OCI-LY1 (cell line): ENCODE measurements at regions not wholly inside any gene's neighbourhood (a gene's known extent, or its start where the extent isn't known, plus 50 kb on each side); places are given as distances from the start of the nearest gene placed in this dataset.

Experiments
- CTCF ChIP-seq: fragments of 200-600 bp; sonication (generic), shearing (Covaris generic); IDR thresholded peaks from 2 replicates; pipeline ENCODE4 v1.5.1; 2017; ENCODE audit warnings: mild to moderate bottlenecking, antibody characterized with exemption, low read length, moderate library complexity, mixed read lengths
- EZH2 ChIP-seq: fragments of 200-600 bp; sonication (generic), shearing (Covaris generic); IDR thresholded peaks from 2 replicates; pipeline ENCODE4 v1.8.0; 2017; ENCODE audit warnings: borderline replicate concordance, mixed run types, mild to moderate bottlenecking, antibody characterized with exemption, low read length, moderate library complexity, mixed read lengths

GRCh38 chr1:222331765-222332164 is 216.1 kb downstream of the HHIPL2 start:
- TF ChIP-seq CTCF (no peak), EZH2 (no peak)
